ENCODE measurements at regions not wholly inside any gene's neighbourhood (a gene's known extent, or its start where the extent isn't known, plus 50 kb on each side); places are given as distances from the start of the nearest gene placed in this dataset.

DNA sequence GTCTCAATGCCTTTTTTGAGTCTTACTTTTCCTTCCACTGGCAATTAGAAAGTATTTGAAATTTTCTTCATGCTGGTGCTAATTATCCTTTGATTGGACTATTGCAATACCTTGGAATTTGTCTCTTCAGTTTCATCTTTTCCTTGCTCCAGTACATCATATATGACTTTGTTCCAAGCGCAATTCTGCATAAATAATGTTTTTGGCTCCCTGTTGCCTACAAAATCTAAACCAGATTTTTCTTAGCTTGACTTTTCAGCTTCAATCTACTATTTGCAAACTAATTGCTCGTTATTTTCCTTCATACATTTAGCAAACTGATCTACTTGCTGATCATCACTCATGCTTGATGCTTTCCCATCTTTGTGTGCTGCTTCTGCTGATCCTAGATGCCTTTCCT, 230.8 kb upstream of the GPR149 start:
- no peak overlapping the region for H3K4me3 Mint-ChIP-seq
- H3K27ac Mint-ChIP-seq: no peak overlapping the region
- CTCF ChIA-PET: no interaction called here
- TF ChIP-seq, protein P1, sequence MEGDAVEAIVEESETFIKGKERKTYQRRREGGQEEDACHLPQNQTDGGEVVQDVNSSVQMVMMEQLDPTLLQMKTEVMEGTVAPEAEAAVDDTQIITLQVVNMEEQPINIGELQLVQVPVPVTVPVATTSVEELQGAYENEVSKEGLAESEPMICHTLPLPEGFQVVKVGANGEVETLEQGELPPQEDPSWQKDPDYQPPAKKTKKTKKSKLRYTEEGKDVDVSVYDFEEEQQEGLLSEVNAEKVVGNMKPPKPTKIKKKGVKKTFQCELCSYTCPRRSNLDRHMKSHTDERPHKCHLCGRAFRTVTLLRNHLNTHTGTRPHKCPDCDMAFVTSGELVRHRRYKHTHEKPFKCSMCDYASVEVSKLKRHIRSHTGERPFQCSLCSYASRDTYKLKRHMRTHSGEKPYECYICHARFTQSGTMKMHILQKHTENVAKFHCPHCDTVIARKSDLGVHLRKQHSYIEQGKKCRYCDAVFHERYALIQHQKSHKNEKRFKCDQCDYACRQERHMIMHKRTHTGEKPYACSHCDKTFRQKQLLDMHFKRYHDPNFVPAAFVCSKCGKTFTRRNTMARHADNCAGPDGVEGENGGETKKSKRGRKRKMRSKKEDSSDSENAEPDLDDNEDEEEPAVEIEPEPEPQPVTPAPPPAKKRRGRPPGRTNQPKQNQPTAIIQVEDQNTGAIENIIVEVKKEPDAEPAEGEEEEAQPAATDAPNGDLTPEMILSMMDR (IDR thresholded peaks at IDR 0.05): no peak
- POLR2A ChIA-PET: no interaction called here
- intact Hi-C loops (cut with micrococcal nuclease): no loop called here
- H3K27me3 Mint-ChIP-seq: no peaks in the 10 kb centered on the region
- no peaks in the 10 kb centered on the region for H3K4me1 Mint-ChIP-seq
- H3K9me3 Mint-ChIP-seq: no peaks in the 10 kb centered on the region
- no peak for ATAC-seq (ENCODE audit: low read depth)
- no peak for DNase-seq
- H3K36me3 Mint-ChIP-seq (ENCODE audit: low read depth): no peaks in the 10 kb centered on the region

DNA sequence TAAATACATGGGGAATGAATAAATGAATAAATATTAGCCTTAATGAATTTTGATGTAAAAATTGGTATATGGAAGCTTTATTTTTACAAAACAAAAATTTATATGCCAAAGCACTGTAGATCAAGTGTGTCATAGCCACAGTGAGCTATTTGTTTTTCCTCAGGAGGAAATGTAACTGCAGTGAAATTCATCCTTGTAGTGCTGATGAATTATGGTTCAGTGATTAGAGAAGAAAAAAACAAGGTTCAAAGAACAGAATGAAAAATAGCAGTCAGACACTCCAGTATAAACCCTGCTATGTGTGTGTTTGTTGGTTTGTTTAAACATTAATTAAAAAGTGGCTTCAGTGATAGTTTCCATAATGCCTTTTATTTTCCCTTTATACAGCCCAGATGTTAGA, 228.0 kb upstream of the GPR149 start:
- no peak for ATAC-seq (ENCODE audit: low read depth)
- H3K27me3 Mint-ChIP-seq: no peaks in the 10 kb centered on the region
- TF ChIP-seq, protein P1 (IDR thresholded peaks at IDR 0.05): no peak
- DNase-seq: no peak
- H3K36me3 Mint-ChIP-seq (ENCODE audit: low read depth): no peaks in the 10 kb centered on the region
- CTCF ChIA-PET: no interaction called here
- H3K9me3 Mint-ChIP-seq: no peaks in the 10 kb centered on the region
- no peak overlapping the region for H3K27ac Mint-ChIP-seq
- intact Hi-C loops (cut with micrococcal nuclease): no loop called here
- H3K4me1 Mint-ChIP-seq: no peaks in the 10 kb centered on the region
- POLR2A ChIA-PET: no interaction called here
- H3K4me3 Mint-ChIP-seq: no peak overlapping the region

DNA sequence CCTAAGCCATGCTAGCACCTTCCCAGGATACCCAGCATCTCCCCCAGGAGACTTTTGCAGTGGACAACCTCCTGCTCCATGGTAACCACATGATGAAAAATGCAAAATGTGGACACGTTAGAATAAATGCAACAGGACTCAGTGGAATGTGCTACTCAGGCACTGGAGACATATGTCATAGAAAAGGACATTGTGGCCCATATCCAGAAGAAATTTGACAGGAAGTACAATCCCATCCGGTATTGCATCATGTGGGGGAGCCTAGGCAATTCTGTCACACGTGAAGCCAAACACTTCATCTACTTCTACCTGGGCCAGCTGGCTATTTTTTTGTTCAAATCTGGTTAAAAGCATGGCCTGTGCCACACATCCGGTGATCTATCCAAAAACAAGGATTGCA, 227.2 kb upstream of the GPR149 start:
- Mint-ChIP-seq H3K27me3 (no peaks in the 10 kb centered on the region), H3K4me3 (no peak overlapping the region), H3K9me3 (no peaks in the 10 kb centered on the region), H3K27ac (no peak overlapping the region), H3K4me1 (no peaks in the 10 kb centered on the region), H3K36me3 (ENCODE audit: low read depth) (no peaks in the 10 kb centered on the region)
- no peak for DNase-seq
- intact Hi-C loops (cut with micrococcal nuclease): no loop called here
- TF ChIP-seq, protein P1 (IDR thresholded peaks at IDR 0.05): no peak
- ChIA-PET CTCF (no interaction called here), POLR2A (no interaction called here)
- no peak for ATAC-seq (ENCODE audit: low read depth)

DNA sequence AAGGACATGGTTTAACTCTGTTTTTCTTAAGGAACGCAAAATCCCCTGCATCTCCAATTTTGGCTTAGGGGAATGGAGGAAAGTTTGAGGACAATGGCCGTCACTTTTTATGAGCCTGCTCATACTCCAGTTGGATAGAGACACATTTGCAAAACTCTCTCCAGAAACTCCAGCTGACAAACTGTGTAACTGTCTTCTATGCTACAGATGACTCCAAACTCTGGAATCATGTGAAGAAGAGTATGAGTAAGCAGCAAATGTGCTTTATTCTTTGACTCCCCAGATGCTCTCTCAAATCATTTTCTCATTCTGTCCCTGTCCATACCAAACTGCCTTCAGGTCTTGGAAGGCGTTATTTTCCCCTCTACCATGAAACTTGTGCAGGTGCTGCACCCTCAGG, 226.5 kb upstream of the GPR149 start:
- Mint-ChIP-seq H3K4me3 (no peak overlapping the region), H3K36me3 (ENCODE audit: low read depth) (no peaks in the 10 kb centered on the region), H3K27me3 (no peaks in the 10 kb centered on the region), H3K27ac (no peak overlapping the region), H3K4me1 (no peaks in the 10 kb centered on the region), H3K9me3 (no peaks in the 10 kb centered on the region)
- ATAC-seq (ENCODE audit: low read depth) (no peak), DNase-seq (no peak)
- TF ChIP-seq, protein P1 (IDR thresholded peaks at IDR 0.05): no peak
- ChIA-PET POLR2A (no interaction called here), CTCF (no interaction called here)
- intact Hi-C loops (cut with micrococcal nuclease): no loop called here

DNA sequence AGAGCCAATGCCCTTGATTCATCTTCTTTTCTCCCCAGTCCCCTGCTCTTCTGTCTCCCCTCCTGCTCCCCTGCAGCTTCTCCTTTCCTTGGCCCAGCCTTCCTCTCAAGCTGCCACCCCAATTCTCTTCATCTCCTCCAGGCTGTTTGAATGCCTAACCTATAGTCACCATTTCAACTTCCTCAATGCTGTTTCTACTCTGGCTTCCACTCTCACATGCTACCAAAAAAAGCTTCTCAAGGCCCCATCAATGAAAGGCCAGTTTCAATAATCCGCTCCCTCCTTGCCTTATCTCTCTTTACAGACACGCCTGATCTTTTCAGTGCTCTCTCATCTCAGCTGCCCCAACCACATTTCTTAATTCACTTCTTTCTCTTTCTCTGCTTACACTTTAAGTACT, 212.2 kb upstream of the GPR149 start:
- POLR2A ChIA-PET: no interaction called here

More for the DNA sequence above, 212.2 kb upstream of the GPR149 start:
- H3K4me1 Mint-ChIP-seq: no peaks in the 10 kb centered on the region
- no peaks in the 10 kb centered on the region for H3K36me3 Mint-ChIP-seq (ENCODE audit: low read depth)
- TF ChIP-seq, protein P1 (IDR thresholded peaks at IDR 0.05): no peak
- ATAC-seq (ENCODE audit: low read depth): no peak
- H3K27ac Mint-ChIP-seq: no peak overlapping the region
- DNase-seq: no peak
- no peak overlapping the region for H3K4me3 Mint-ChIP-seq
- CTCF ChIA-PET: no interaction called here
- H3K27me3 Mint-ChIP-seq: no peaks in the 10 kb centered on the region
- H3K9me3 Mint-ChIP-seq: peaks cover 3% of the 10 kb centered on the region
- intact Hi-C loops (cut with micrococcal nuclease): no loop called here

All from activated B cell treated with CpG ODN at 0.5 μM for 24 hours (primary cell).